Activated CD8-positive, alpha-beta memory T cell treated with anti-CD3 and anti-CD28 coated beads, Interleukin-2, amount 50 U/mL, for 1 hour (primary cell): ENCODE measurements at regions not wholly inside any gene's neighbourhood (a gene's known extent, or its start where the extent isn't known, plus 50 kb on each side); places are given as distances from the start of the nearest gene placed in this dataset.

Experiments
- DNase-seq: peaks from one replicate; pipeline ENCODE4 v3.0.0-alpha.2; 2020; ENCODE audit errors: extremely low read depth

DNA sequence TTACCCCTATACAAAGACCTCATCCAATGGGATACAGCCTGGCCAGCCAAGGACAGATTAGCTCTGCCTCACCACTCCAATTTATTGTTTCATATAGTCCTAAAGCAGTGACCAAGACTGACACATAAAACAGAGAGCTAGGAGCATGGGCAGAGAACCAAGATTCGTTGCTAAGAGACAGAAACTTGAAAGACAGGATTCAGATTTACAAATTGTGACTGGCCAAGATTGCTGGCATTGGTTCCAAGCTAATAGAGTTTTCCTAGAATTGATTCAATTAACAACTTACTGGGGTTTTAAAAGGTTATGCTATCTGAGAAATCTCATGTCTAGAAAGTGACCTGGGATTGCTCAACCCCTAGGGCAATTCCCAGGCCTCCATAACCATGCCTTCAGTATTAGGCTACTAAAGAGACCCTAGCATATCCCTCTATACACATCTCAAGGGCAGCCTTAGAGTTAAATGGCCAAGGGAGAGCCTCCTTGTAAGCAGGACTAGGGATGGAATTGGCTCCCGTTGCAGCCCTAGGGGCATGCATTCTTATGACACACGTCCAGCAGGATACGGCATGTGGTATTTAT, 75.6 kb downstream of the ICOS start:
- no peak for DNase-seq

- DNase-seq = no peak
Observed at GRCh38 chr2:204015118-204015843, 78.7 kb downstream of the ICOS start.

DNA sequence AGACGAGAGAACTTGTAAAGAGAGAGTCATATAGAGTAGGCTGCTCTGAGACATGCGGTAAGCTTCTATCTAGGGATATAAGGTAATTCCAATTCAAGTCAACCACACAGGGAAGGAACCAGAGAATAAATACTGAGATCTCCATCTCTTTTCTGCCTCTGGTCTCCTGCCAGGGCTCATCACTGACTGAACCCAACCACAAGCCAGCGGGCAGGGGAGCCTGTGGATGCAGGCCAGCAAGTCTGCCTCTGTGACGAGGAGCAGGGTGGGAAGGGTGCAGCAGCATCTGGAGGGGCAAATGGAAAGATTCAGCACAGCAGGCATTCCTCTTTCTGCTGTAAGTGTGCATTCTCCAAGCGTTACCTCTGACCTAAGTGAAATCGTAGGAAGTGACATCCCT, 82.2 kb downstream of the ICOS start:
- no peak for DNase-seq

DNA sequence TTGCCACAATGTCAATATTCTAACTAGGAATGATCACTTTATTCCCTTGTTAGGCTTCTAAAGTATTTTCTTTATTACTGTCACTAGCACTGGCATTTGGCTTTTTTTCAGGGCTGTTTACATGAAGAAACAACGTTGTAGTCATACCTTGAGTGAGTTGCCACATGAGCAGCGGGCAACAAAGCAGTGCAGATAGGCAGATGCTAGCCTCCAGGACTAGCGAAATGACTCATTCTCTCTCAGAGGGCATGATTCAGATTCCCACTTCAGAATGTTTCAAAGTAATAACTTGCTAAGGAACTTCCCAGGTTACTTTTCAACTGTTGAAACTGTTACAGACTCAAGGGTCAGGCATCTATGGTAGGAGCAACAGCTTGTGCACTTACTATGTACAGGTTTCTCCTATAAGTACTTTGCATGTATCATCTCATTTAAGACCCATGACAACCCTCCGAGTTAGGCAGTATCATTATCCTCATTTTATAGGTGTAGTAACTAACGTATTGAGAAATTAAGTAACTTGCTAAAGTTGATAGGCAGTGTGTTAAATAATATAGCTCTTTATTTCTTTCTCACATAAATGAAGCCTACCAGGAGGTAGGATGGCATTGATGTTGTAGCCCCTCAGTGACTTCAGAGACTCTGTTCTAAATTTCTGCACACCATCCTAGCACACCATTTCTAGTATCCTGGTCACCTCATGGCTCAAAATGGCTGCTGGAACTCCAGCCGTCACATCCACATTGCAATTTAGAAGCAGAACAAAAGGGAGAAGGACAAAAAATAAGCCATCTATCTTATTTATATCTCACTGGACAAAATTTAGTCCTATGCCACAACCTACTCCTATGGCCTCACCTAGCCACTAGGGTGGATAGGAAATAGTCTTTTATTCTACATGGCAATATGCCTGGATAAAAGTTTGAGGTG, 83.3 kb downstream of the ICOS start:
- no peak for DNase-seq

DNA sequence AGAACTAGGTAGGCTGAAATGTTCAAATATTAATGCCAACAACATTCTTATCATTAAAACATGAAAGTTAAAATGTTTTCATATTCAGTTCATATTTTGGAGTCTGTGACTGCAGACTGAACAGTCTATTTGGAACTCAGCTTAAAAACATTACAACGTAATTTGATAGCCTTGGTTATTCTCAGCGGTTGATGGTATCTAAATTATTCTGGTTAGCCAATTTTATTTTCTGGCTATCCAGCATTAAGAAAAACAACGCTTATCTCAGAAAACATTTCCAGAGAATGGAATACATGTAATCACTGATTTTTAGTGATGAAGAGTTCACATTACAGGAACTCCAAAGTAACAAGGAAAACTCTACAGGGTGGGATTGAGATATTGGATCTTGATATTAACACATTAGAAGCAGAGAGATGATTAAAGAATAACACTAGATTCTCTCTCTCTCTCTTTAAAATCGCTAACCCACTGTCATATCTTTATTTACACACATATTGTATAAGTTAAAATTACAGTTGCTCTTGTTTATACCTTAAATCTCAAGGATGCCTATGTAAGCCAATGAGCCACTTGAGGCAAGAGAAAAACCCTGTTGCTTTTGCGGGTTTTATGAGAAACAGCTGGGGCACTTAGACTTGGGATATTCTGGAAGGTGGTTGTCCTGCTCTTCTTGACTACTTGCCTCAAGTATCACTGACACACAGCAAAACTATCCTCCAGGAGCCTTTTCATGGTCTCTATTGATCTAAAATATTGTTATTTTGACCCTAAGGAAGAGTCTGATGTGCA, 84.9 kb downstream of the ICOS start:
- no peak for DNase-seq

- DNase-seq = no peak
Observed at GRCh38 chr2:204022550-204022949, 86.0 kb downstream of the ICOS start.

GRCh38 chr2:204023088-204023487, 86.5 kb downstream of the ICOS start:
- no peak for DNase-seq

GRCh38 chr2:204024503-204024902, 87.9 kb downstream of the ICOS start:
- DNase-seq = no peak

- DNase-seq = no peak
Observed at GRCh38 chr2:204024906-204025475, 88.4 kb downstream of the ICOS start.

GRCh38 chr2:204026294-204026693, 89.7 kb downstream of the ICOS start:
- DNase-seq = no peak

GRCh38 chr2:204027091-204027490, 90.5 kb downstream of the ICOS start:
- DNase-seq = no peak

GRCh38 chr2:204030322-204030721, 93.8 kb downstream of the ICOS start:
- no peak for DNase-seq

DNA sequence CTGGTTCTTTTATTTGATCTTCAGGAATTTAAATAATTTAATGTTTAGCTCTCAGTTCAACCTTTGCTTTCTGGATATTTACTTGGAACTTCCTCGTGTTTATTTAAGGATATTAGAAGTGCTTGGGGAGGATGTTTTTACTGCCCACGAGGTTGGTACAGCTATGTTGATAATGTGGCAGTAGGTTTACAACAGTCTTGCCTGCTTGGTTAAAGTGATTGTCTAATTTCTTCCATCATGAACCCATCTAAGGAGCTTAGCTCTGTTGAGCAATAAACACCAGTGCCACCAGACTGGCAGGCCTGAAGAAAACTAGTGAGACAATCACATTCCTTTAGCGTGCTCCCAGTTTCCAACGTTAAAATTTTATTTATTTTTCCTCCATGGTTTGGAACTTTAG, 94.5 kb downstream of the ICOS start:
- DNase-seq = no peak

DNA sequence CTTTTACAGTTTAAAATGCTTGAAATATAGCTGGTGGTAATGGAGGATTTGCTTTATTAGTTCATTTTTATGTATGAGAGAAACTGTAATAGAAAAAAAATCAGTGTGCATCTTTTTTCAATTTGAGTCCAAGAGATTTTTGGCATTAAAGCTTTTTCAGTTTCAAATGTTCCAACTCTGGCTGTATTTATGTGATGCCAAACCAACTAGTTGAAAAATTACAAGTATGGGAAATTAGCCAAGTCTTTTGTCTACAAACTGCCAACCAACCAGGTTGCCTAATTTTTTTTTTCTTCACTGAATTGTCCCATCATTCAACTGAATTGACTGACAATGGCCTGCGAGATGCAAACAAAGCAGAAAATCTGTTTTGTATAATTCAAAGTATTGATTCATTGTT, 95.7 kb downstream of the ICOS start:
- DNase-seq = no peak

DNA sequence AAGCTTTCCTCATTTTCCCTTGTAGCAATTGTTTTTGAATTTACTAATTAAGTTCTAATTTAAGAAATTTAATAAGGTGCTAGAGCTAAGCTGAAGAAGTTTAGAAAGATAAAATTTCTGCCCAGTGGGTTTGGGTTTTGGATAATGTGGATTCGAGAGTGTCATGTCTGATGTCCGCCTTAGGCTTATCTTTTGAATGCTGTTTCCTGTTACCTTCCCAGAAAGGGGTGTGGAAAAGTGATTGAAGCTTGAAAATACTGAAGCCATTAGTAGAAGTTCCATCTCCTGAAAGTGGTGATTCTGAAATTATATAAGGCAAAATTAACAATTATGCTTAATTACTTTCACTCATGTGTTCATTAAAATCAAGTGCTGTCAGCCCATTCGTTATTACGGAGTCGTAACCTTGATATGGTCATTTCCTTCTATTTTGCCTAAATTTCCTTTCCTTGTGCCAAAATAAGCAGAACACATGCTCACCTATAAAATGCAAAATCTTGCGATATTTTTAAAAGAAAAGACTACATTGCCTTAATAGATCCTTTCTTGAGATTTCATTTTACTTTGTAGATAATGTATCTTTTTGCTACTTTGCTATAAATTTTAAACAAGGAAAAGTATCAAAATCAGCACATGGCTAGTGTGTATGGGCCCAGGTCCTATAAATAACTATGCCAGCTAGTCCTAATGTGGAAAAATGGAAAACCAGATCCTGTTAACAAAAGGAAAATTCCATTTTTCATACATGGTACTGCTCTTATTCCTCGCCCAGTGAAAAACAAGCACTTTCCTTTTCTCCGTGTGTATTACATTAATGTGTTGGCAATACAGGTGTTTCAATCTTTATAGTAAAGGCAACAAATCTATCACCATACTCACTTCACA, 97.3 kb downstream of the ICOS start:
- no peak for DNase-seq

DNA sequence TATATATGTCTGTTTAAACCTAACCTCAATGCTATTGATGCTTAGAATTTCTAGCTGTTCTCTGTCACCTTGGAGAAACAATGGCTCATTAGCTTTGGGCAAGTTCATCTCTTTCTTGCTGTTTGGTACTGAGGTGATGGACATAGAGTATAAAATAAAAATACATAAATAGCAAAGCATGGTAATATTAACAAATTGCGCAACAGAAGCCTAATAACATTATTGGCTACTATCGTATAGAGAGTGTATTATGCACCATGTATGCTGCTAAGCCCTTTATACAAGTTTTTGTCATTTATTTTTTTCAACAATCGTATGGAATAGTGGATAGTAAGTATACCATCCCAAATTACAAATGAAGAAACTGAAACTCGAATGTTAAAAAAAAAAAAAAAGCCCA, 100.1 kb downstream of the ICOS start:
- no peak for DNase-seq

- no peak for DNase-seq
Observed at GRCh38 chr2:204037286-204037685, 100.7 kb downstream of the ICOS start.

DNA sequence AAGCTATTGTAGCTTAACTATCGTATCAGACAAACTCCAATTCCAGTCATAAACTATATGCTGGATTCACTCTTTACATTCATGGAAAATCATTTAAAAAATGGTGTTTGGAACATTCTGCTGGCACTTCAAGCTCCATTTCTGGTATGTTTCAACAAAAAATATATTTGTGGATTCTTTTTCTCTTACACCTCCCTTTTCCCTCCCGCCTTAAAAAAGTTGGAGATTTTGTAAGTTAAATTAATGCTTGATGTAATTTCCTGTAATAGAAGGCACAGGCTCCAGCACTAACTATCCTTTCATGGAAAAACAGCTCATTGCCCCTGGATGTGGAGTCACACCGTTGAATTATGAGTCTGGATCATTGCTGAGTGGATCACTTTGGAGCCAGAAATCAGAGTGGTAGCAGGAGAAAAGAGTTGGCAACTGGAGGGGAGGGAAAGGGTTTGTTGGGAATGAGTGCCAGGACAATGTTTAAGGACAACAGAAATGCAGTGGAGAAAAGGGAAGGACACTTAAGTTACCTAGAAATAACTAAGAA, 102.8 kb downstream of the ICOS start:
- DNase-seq = no peak

- no peak for DNase-seq
Observed at GRCh38 chr2:204040016-204040415, 103.5 kb downstream of the ICOS start.

DNA sequence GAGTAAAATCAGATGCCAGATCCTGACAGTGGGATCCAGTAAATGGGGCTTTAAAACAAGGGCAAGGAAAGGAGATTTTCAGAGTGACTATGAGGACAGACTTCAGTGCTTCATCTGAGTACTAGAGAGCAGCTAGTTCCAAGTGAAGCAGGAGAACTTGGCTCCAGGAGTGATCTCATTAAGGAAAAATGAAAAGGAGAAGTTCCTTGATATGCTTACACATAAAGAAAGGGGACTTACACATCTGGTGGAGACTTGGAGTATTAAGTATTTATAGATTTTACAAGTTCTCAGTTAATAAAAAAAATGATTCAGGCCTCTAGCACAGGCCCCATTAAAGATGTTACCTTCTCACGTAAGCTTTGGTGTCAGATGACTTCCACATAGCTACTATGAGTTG, 105.8 kb downstream of the ICOS start:
- DNase-seq = no peak
